ENCODE measurements at regions not wholly inside any gene's neighbourhood (a gene's known extent, or its start where the extent isn't known, plus 50 kb on each side); places are given as distances from the start of the nearest gene placed in this dataset.

DNA sequence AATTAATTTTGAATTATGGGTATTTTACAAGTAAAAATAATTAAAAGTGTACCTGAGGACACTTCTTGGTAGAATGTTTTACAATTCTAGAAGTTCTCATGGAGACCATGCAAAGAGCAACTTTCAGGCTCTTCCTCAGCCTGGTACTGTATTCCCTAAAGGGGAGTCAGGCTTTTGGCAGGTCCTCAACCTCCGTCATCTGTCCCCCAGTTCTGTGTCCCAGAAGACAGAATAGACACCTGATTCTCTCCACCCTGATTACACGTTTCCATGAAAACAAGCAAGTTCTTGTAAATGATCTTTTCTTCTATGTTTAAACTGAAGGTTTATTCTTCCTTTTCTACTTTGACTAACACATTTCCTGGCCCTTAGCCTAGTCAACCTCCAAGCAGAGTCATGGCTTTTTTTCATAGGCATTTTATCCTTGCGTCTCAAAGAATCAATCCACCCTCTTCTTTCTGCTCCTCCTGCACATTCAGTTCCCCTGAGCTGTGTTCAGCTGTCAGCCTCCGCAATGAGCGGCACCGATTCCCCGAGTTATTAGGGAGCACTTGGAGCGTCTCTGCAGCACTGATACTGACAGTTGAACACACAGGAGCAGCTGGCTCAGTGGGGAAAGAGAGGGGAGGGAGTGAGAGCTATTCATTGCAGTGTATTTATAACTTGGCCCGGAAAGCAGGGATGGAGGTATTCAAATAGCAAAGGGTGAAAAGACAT is 1082.4 kb upstream of the MAP3K7 start:
- TF ChIP-seq, protein P1, sequence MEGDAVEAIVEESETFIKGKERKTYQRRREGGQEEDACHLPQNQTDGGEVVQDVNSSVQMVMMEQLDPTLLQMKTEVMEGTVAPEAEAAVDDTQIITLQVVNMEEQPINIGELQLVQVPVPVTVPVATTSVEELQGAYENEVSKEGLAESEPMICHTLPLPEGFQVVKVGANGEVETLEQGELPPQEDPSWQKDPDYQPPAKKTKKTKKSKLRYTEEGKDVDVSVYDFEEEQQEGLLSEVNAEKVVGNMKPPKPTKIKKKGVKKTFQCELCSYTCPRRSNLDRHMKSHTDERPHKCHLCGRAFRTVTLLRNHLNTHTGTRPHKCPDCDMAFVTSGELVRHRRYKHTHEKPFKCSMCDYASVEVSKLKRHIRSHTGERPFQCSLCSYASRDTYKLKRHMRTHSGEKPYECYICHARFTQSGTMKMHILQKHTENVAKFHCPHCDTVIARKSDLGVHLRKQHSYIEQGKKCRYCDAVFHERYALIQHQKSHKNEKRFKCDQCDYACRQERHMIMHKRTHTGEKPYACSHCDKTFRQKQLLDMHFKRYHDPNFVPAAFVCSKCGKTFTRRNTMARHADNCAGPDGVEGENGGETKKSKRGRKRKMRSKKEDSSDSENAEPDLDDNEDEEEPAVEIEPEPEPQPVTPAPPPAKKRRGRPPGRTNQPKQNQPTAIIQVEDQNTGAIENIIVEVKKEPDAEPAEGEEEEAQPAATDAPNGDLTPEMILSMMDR (IDR thresholded peaks at IDR 0.05) = no peak
- Mint-ChIP-seq H3K27me3 (no peaks in the 10 kb centered on the region), H3K9me3 (peaks cover 2% of the 10 kb centered on the region), H3K36me3 (ENCODE audit: low read depth) (no peaks in the 10 kb centered on the region), H3K4me3 (no peak overlapping the region), H3K27ac (no peak overlapping the region), H3K4me1 (no peaks in the 10 kb centered on the region)
- intact Hi-C loops (cut with micrococcal nuclease) = no loop called here
- ChIA-PET CTCF (no interaction called here), POLR2A (no interaction called here)
- ATAC-seq (ENCODE audit: low read depth) (no peak), DNase-seq (no peak)

DNA sequence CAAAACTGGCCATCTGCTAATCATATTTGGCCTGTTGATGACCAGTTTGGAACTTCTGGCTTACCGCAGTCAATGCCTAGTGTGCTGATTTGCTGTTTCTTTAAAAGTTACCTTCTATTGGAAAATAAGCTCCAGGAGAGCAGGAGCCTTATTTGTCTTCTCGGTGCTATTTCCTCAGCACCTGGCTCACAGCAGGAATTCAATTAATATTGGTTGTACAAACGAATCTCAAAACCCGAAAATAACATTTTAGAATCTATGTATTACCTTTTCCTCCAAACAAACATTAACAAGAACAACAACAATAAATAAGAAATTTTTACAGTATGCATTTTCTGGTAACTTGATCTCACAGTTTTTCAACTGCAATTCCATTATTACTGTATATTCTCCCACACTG is 1080.7 kb upstream of the MAP3K7 start:
- POLR2A ChIA-PET = no interaction called here
- Mint-ChIP-seq H3K27ac (no peak overlapping the region), H3K36me3 (ENCODE audit: low read depth) (no peaks in the 10 kb centered on the region), H3K9me3 (peaks cover 2% of the 10 kb centered on the region), H3K4me3 (no peak overlapping the region), H3K27me3 (no peaks in the 10 kb centered on the region), H3K4me1 (no peaks in the 10 kb centered on the region)
- TF ChIP-seq, protein P1 (IDR thresholded peaks at IDR 0.05) = no peak
- no peak for DNase-seq
- intact Hi-C loops (cut with micrococcal nuclease) = no loop called here
- CTCF ChIA-PET = no interaction called here
- ATAC-seq (ENCODE audit: low read depth) = no peak

DNA sequence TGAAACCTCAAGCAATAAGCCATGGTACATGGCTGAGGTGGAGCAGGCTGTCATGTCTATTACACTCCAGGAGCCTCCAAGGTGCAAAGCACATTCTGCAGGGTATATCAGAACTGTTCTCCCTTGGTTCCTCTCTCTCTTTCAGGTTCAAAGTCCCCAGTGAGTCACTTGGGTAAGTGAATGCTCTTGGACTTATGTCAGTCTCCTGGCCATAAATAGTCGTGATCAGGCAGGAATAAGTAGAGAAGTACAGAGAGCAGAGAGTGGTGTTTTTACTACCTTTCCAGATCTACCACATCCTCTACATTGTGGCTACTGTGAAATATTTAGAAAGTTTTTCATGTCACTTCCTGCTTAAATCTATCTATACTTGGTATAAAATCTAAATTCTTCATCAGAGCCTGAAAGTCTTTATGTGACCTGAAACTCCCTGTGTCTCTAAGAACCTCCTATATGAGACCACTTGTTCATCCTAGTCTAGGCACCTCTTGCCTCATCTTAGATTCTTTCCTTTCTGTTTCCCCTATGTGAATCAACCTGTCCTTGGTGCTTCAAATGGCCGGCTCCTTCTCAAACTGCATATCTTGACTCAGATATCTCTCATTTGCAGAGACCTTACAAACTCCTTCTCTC is 1077.6 kb upstream of the MAP3K7 start:
- Mint-ChIP-seq H3K4me1 (no peaks in the 10 kb centered on the region), H3K36me3 (ENCODE audit: low read depth) (no peaks in the 10 kb centered on the region), H3K4me3 (no peak overlapping the region), H3K27me3 (no peaks in the 10 kb centered on the region), H3K9me3 (peaks cover 2% of the 10 kb centered on the region), H3K27ac (no peak overlapping the region)
- DNase-seq = no peak
- ATAC-seq (ENCODE audit: low read depth) = no peak
- ChIA-PET POLR2A (no interaction called here), CTCF (no interaction called here)
- TF ChIP-seq, protein P1 (IDR thresholded peaks at IDR 0.05) = no peak
- intact Hi-C loops (cut with micrococcal nuclease) = no loop called here

DNA sequence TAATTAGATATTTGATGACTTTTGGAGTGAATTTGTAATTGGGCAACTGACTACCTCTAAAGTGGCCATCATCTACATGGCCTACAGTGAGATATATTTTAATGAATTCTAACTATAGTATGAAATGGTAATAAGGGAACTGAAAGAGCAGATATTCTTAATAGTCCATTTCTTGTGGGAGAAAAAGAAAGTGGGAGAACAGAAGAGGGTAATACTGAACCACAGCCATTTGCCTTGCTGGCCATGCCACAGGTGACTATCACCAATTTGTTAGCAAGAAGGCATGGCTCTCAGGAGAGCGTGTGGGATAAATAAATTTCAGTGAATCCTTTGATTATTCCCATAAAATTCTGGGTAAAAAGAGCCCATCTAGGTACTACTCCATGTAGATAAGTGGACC is 1074.0 kb upstream of the MAP3K7 start:
- TF ChIP-seq, protein P1 (IDR thresholded peaks at IDR 0.05) = no peak
- Mint-ChIP-seq H3K27ac (no peak overlapping the region), H3K4me3 (no peak overlapping the region), H3K4me1 (no peaks in the 10 kb centered on the region), H3K36me3 (ENCODE audit: low read depth) (no peaks in the 10 kb centered on the region), H3K9me3 (peaks cover 2% of the 10 kb centered on the region), H3K27me3 (no peaks in the 10 kb centered on the region)
- ATAC-seq (ENCODE audit: low read depth) (no peak), DNase-seq (no peak)
- ChIA-PET POLR2A (no interaction called here), CTCF (no interaction called here)
- intact Hi-C loops (cut with micrococcal nuclease) = no loop called here

DNA sequence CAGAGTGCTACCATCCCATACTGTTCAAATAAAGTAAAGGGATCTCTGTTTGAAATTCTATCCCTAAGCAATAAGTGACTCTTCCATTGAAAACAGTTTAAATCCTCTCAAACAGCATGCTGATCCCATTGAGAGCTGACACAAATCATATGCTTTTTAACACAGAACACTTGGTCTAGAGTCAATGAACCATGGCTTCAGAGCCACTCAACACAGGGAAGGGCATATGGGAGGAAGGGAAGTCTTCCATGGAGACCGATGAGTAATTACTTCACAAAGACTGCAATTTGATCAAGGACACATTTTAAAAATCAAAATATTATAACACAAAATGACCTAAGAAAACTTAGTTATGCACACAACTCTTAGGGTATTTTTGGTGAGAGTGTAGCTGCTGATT is 1073.0 kb upstream of the MAP3K7 start:
- Mint-ChIP-seq H3K9me3 (peaks cover 5% of the 10 kb centered on the region), H3K27me3 (no peaks in the 10 kb centered on the region), H3K4me3 (no peak overlapping the region), H3K36me3 (ENCODE audit: low read depth) (no peaks in the 10 kb centered on the region), H3K4me1 (no peaks in the 10 kb centered on the region), H3K27ac (no peak overlapping the region)
- TF ChIP-seq, protein P1 (IDR thresholded peaks at IDR 0.05) = no peak
- no peak for DNase-seq
- CTCF ChIA-PET = no interaction called here
- intact Hi-C loops (cut with micrococcal nuclease) = no loop called here
- no peak for ATAC-seq (ENCODE audit: low read depth)
- POLR2A ChIA-PET = no interaction called here

Measured in activated B cell treated with CpG ODN at 0.5 μM for 24 hours (primary cell).